ENCODE measurements at regions not wholly inside any gene's neighbourhood (a gene's known extent, or its start where the extent isn't known, plus 50 kb on each side); places are given as distances from the start of the nearest gene placed in this dataset.

GRCh38 chr4:144203155-144203554 is 62.6 kb upstream of the GYPA start:
- TF ChIP-seq, protein P1, sequence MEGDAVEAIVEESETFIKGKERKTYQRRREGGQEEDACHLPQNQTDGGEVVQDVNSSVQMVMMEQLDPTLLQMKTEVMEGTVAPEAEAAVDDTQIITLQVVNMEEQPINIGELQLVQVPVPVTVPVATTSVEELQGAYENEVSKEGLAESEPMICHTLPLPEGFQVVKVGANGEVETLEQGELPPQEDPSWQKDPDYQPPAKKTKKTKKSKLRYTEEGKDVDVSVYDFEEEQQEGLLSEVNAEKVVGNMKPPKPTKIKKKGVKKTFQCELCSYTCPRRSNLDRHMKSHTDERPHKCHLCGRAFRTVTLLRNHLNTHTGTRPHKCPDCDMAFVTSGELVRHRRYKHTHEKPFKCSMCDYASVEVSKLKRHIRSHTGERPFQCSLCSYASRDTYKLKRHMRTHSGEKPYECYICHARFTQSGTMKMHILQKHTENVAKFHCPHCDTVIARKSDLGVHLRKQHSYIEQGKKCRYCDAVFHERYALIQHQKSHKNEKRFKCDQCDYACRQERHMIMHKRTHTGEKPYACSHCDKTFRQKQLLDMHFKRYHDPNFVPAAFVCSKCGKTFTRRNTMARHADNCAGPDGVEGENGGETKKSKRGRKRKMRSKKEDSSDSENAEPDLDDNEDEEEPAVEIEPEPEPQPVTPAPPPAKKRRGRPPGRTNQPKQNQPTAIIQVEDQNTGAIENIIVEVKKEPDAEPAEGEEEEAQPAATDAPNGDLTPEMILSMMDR (IDR thresholded peaks at IDR 0.05), result no peak
- TF ChIP-seq, protein P2, sequence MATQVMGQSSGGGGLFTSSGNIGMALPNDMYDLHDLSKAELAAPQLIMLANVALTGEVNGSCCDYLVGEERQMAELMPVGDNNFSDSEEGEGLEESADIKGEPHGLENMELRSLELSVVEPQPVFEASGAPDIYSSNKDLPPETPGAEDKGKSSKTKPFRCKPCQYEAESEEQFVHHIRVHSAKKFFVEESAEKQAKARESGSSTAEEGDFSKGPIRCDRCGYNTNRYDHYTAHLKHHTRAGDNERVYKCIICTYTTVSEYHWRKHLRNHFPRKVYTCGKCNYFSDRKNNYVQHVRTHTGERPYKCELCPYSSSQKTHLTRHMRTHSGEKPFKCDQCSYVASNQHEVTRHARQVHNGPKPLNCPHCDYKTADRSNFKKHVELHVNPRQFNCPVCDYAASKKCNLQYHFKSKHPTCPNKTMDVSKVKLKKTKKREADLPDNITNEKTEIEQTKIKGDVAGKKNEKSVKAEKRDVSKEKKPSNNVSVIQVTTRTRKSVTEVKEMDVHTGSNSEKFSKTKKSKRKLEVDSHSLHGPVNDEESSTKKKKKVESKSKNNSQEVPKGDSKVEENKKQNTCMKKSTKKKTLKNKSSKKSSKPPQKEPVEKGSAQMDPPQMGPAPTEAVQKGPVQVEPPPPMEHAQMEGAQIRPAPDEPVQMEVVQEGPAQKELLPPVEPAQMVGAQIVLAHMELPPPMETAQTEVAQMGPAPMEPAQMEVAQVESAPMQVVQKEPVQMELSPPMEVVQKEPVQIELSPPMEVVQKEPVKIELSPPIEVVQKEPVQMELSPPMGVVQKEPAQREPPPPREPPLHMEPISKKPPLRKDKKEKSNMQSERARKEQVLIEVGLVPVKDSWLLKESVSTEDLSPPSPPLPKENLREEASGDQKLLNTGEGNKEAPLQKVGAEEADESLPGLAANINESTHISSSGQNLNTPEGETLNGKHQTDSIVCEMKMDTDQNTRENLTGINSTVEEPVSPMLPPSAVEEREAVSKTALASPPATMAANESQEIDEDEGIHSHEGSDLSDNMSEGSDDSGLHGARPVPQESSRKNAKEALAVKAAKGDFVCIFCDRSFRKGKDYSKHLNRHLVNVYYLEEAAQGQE (IDR thresholded peaks at IDR 0.05; ENCODE audit: insufficient read depth in 1 of 2, low read depth in 2 of 2, low read length in 1 of 2), result no peak
- TF ChIP-seq POLR2AphosphoS5 (IDR thresholded peaks at IDR 0.05; ENCODE audit: low read depth, low read length) (no peak), SIN3A (IDR thresholded peaks at IDR 0.05; ENCODE audit: borderline replicate concordance, insufficient read depth, low read depth, low read length) (no peak)
